ENCODE measurements at regions not wholly inside any gene's neighbourhood (a gene's known extent, or its start where the extent isn't known, plus 50 kb on each side); places are given as distances from the start of the nearest gene placed in this dataset.

- no peak overlapping the region for H3K4me3 ChIP-seq (ENCODE audit: low read depth, poor library complexity, severe bottlenecking)
- intact Hi-C loops (cut with DNase I; ENCODE audit: low total_unique reads), result no loop called here
- 44 to 48% methylated on average over 3 of the region's 3 CpGs for WGBS, 2 donors
- DNase-seq (ENCODE audit: low spot score in 2 of 2), result no peak
- TF ChIP-seq POLR2A (IDR thresholded peaks at IDR 0.05), result no peak
- TF ChIP-seq, protein P1, sequence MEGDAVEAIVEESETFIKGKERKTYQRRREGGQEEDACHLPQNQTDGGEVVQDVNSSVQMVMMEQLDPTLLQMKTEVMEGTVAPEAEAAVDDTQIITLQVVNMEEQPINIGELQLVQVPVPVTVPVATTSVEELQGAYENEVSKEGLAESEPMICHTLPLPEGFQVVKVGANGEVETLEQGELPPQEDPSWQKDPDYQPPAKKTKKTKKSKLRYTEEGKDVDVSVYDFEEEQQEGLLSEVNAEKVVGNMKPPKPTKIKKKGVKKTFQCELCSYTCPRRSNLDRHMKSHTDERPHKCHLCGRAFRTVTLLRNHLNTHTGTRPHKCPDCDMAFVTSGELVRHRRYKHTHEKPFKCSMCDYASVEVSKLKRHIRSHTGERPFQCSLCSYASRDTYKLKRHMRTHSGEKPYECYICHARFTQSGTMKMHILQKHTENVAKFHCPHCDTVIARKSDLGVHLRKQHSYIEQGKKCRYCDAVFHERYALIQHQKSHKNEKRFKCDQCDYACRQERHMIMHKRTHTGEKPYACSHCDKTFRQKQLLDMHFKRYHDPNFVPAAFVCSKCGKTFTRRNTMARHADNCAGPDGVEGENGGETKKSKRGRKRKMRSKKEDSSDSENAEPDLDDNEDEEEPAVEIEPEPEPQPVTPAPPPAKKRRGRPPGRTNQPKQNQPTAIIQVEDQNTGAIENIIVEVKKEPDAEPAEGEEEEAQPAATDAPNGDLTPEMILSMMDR (IDR thresholded peaks at IDR 0.05), result no peak
Observed at GRCh38 chr2:205852457-205852856, 170.2 kb downstream of the NRP2 start.

- no peak for TF ChIP-seq POLR2A (IDR thresholded peaks at IDR 0.05)
- TF ChIP-seq, protein P1 (IDR thresholded peaks at IDR 0.05), result no peak
- H3K4me3 ChIP-seq (ENCODE audit: low read depth, poor library complexity, severe bottlenecking), result no peak overlapping the region
- 82 to 93% methylated on average over 5 of the region's 5 CpGs for WGBS, 2 donors
- DNase-seq (ENCODE audit: low spot score in 2 of 2), result no peak
- intact Hi-C loops (cut with DNase I; ENCODE audit: low total_unique reads), result no loop called here
Observed at GRCh38 chr2:205850611-205851010, 168.3 kb downstream of the NRP2 start.

- intact Hi-C loops (cut with DNase I; ENCODE audit: low total_unique reads), result no loop called here
- TF ChIP-seq, protein P1 (IDR thresholded peaks at IDR 0.05), result no peak
- no peak for TF ChIP-seq POLR2A (IDR thresholded peaks at IDR 0.05)
- DNase-seq (ENCODE audit: low spot score in 2 of 2), result peak in 1 of 2 donors; percentile 43
- WGBS, 2 donors, result 72 to 87% methylated on average over 5 of the region's 5 CpGs
- H3K4me3 ChIP-seq (ENCODE audit: low read depth, poor library complexity, severe bottlenecking), result no peak overlapping the region
Observed at GRCh38 chr2:205850132-205850531, 167.8 kb downstream of the NRP2 start.

DNA sequence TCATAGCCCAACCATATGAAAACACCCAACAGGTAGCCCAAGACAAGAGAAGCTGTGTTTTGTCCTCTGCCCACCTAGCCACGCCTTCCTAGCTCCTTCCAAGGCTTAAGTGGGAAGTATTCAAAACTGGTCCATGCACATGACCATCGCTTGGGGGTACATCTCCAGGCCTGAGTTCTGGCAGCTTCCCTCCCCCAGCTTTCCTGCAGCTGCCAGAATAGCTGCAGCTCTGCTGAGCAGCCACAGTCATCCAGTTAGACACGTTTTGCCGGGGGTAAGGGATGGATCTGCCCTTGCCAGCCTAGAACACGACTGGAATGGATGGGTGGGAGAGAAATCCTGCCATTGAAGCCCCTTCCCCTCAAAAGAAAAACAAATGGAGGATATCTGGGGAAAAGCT lies 166.8 kb downstream of the NRP2 start:
- no peak for TF ChIP-seq POLR2A (IDR thresholded peaks at IDR 0.05)
- TF ChIP-seq, protein P1 (IDR thresholded peaks at IDR 0.05), result no peak
- intact Hi-C loops (cut with DNase I; ENCODE audit: low total_unique reads), result no loop called here
- WGBS, 2 donors, result 39 to 49% methylated on average over 5 of the region's 5 CpGs

GRCh38 chr2:205848601-205849000 lies 166.3 kb downstream of the NRP2 start:
- intact Hi-C loops (cut with DNase I; ENCODE audit: low total_unique reads), result no loop called here
- 25 to 26% methylated on average over 4 of the region's 4 CpGs for WGBS, 2 donors

More for the DNA sequence above, 166.8 kb downstream of the NRP2 start:
- peak in 1 of 2 donors; percentile 39 for DNase-seq (ENCODE audit: low spot score in 2 of 2)
- H3K4me3 ChIP-seq (ENCODE audit: low read depth, poor library complexity, severe bottlenecking), result no peak overlapping the region

More at GRCh38 chr2:205848601-205849000, 166.3 kb downstream of the NRP2 start:
- H3K4me3 ChIP-seq (ENCODE audit: low read depth, poor library complexity, severe bottlenecking), result no peak overlapping the region
- DNase-seq (ENCODE audit: low spot score in 2 of 2), result peak in 1 of 2 donors; percentile 12
- TF ChIP-seq, protein P1 (IDR thresholded peaks at IDR 0.05), result no peak
- TF ChIP-seq POLR2A (IDR thresholded peaks at IDR 0.05), result no peak

Data from lower leg skin (tissue), 4 donors.